Endothelial cell of hepatic sinusoid (primary cell): ENCODE measurements at regions not wholly inside any gene's neighbourhood (a gene's known extent, or its start where the extent isn't known, plus 50 kb on each side); places are given as distances from the start of the nearest gene placed in this dataset.

Source experiments
- in situ Hi-C: cut with HindIII; loops from 2 replicates; pipeline ENCODE4 v1.10.0; 2017; ENCODE audit warnings: low sequenced_read_pairs

- in situ Hi-C loops: no loop called here
Measured at GRCh38 chr6:147808640-147809039, 300.1 kb downstream of the SAMD5 start.

- in situ Hi-C loops: no loop called here
Measured at GRCh38 chr6:147811913-147812629, 303.6 kb downstream of the SAMD5 start.

GRCh38 chr6:147817042-147817689 lies 308.7 kb downstream of the SAMD5 start:
- in situ Hi-C loops: no loop called here

- in situ Hi-C loops: no loop called here
Measured at GRCh38 chr6:147820520-147820919, 312.0 kb downstream of the SAMD5 start.

GRCh38 chr6:147821295-147821897 lies 312.9 kb downstream of the SAMD5 start:
- in situ Hi-C loops: no loop called here

- in situ Hi-C loops: no loop called here
Measured at GRCh38 chr6:147823936-147824335, 315.4 kb downstream of the SAMD5 start.

GRCh38 chr6:147825848-147826247 lies 317.4 kb downstream of the SAMD5 start:
- in situ Hi-C loops: no loop called here

GRCh38 chr6:147826698-147827097 lies 318.2 kb downstream of the SAMD5 start:
- in situ Hi-C loops: no loop called here

- in situ Hi-C loops: no loop called here
Measured at GRCh38 chr6:147829418-147829817, 320.9 kb downstream of the SAMD5 start.

GRCh38 chr6:147829835-147830234 lies 321.3 kb downstream of the SAMD5 start:
- in situ Hi-C loops: no loop called here

GRCh38 chr6:147831356-147831755 lies 322.9 kb downstream of the SAMD5 start:
- in situ Hi-C loops: no loop called here

GRCh38 chr6:147833607-147834006 lies 325.1 kb downstream of the SAMD5 start:
- in situ Hi-C loops: no loop called here

GRCh38 chr6:147834084-147834776 lies 325.7 kb downstream of the SAMD5 start:
- in situ Hi-C loops: no loop called here

- in situ Hi-C loops: no loop called here
Measured at GRCh38 chr6:147837540-147837939, 329.1 kb downstream of the SAMD5 start.

GRCh38 chr6:147839708-147840610 lies 331.5 kb downstream of the SAMD5 start:
- in situ Hi-C loops: no loop called here

- in situ Hi-C loops: no loop called here
Measured at GRCh38 chr6:147841547-147842148, 333.2 kb downstream of the SAMD5 start.

GRCh38 chr6:147849401-147850330 lies 341.2 kb downstream of the SAMD5 start:
- in situ Hi-C loops: no loop called here

- in situ Hi-C loops: no loop called here
Measured at GRCh38 chr6:147852772-147853171, 344.3 kb downstream of the SAMD5 start.

GRCh38 chr6:147853574-147853973 lies 345.1 kb downstream of the SAMD5 start:
- in situ Hi-C loops: no loop called here
